RWPE2 (cell line): ENCODE measurements at regions not wholly inside any gene's neighbourhood (a gene's known extent, or its start where the extent isn't known, plus 50 kb on each side); places are given as distances from the start of the nearest gene placed in this dataset.

ENCODE experiments used
- ATAC-seq: fragments of 200-7000 bp; cut with Tn5 transposase; 3 replicates; pipeline ENCODE4 v1.9.1; 2021; ENCODE audit warnings: low read depth
- DNase-seq: peaks from one replicate; pipeline ENCODE4 v3.0.0-alpha.2; 2020; ENCODE audit warnings: low spot score
- H3K27ac ChIP-seq: fragments of 450-650 bp; 2 replicates; pipeline ENCODE4 v1.5.1; 2017; ENCODE audit warnings: mild to moderate bottlenecking; ENCODE audit not compliant: poor library complexity, severe bottlenecking
- H3K27me3 ChIP-seq: fragments of 250-450 bp; sonication (Bioruptor Pico); 2 replicates; pipeline ENCODE4 v1.5.1; 2021; ENCODE audit warnings: mild to moderate bottlenecking, moderate library complexity; ENCODE audit not compliant: insufficient read depth, poor library complexity, severe bottlenecking
- H3K36me3 ChIP-seq: fragments of 250-450 bp; sonication (Bioruptor Pico); 2 replicates; pipeline ENCODE4 v1.5.1; 2020; ENCODE audit warnings: low read depth, mild to moderate bottlenecking, moderate library complexity
- H3K4me1 ChIP-seq: fragments of 250-450 bp; sonication (Bioruptor Pico); 2 replicates; pipeline ENCODE4 v1.5.1; 2021; ENCODE audit warnings: mild to moderate bottlenecking, moderate library complexity; ENCODE audit not compliant: insufficient read depth, poor library complexity, severe bottlenecking
- H3K4me3 ChIP-seq: fragments of 250-450 bp; sonication (Bioruptor Pico); 2 replicates; pipeline ENCODE4 v1.5.1; 2021; ENCODE audit warnings: mild to moderate bottlenecking, moderate library complexity; ENCODE audit not compliant: severe bottlenecking
- H3K9me3 ChIP-seq: fragments of 250-450 bp; sonication (Bioruptor Pico); 2 replicates; pipeline ENCODE4 v1.5.1; 2021; ENCODE audit warnings: mild to moderate bottlenecking, moderate library complexity; ENCODE audit not compliant: severe bottlenecking
- CTCF ChIP-seq: fragments of 450-650 bp; IDR thresholded peaks from one replicate; pipeline ENCODE4 v1.5.1; 2017; ENCODE audit warnings: mild to moderate bottlenecking, moderate library complexity; ENCODE audit not compliant: poor library complexity, severe bottlenecking

- ATAC-seq (no peak), DNase-seq (no peak)
- no peak for TF ChIP-seq CTCF
- H3K9me3 ChIP-seq: no peaks in the 10 kb centered on the region
- no peaks in the 10 kb centered on the region for H3K36me3 ChIP-seq
- H3K27me3 ChIP-seq: no peaks in the 10 kb centered on the region
- no peaks in the 10 kb centered on the region for H3K4me1 ChIP-seq
- H3K27ac ChIP-seq: no peak overlapping the region
- no peak overlapping the region for H3K4me3 ChIP-seq
Measured at GRCh38 chr12:85440271-85440670, 160.3 kb downstream of the ALX1 start.

- no peak for ATAC-seq
- no peaks in the 10 kb centered on the region for H3K4me1 ChIP-seq
- no peak for TF ChIP-seq CTCF
Measured at GRCh38 chr12:85441025-85441424, 161.0 kb downstream of the ALX1 start.

GRCh38 chr12:85441741-85442140 is 161.7 kb downstream of the ALX1 start:
- Histone ChIP-seq H3K27ac (no peak overlapping the region), H3K4me1 (no peaks in the 10 kb centered on the region), H3K9me3 (no peaks in the 10 kb centered on the region), H3K36me3 (no peaks in the 10 kb centered on the region), H3K27me3 (no peaks in the 10 kb centered on the region), H3K4me3 (no peak overlapping the region)
- ATAC-seq (peak; percentile 50; the same call in 1 of the 3 replicates), DNase-seq (no peak)
- peak; percentile 45 for TF ChIP-seq CTCF

More at GRCh38 chr12:85441025-85441424, 161.0 kb downstream of the ALX1 start:
- Histone ChIP-seq H3K36me3 (no peaks in the 10 kb centered on the region), H3K4me3 (no peak overlapping the region), H3K27ac (no peak overlapping the region), H3K9me3 (no peaks in the 10 kb centered on the region), H3K27me3 (no peaks in the 10 kb centered on the region)
- no peak for DNase-seq

- Histone ChIP-seq H3K36me3 (no peaks in the 10 kb centered on the region), H3K4me3 (no peak overlapping the region), H3K4me1 (no peaks in the 10 kb centered on the region), H3K27me3 (no peaks in the 10 kb centered on the region), H3K9me3 (no peaks in the 10 kb centered on the region), H3K27ac (no peak overlapping the region)
- no peak for ATAC-seq
- no peak for TF ChIP-seq CTCF
- DNase-seq: no peak
Measured at GRCh38 chr12:85445060-85445938, 165.3 kb downstream of the ALX1 start.

GRCh38 chr12:85448031-85448430 is 168.0 kb downstream of the ALX1 start:
- Histone ChIP-seq H3K27ac (no peak overlapping the region), H3K27me3 (no peaks in the 10 kb centered on the region), H3K4me3 (no peak overlapping the region), H3K9me3 (no peaks in the 10 kb centered on the region), H3K36me3 (no peaks in the 10 kb centered on the region), H3K4me1 (no peaks in the 10 kb centered on the region)
- ATAC-seq (no peak), DNase-seq (no peak)
- TF ChIP-seq CTCF: no peak
